Activated CD4-positive, alpha-beta T cell treated with anti-CD3 and anti-CD28 coated beads for 48 hours (primary cell): ENCODE measurements at regions not wholly inside any gene's neighbourhood (a gene's known extent, or its start where the extent isn't known, plus 50 kb on each side); places are given as distances from the start of the nearest gene placed in this dataset.
A peak's percentile ranks its signal among the peaks of the same experiment; 100 is the strongest.
"Not testable (repeated sequence)": the region's sequence is repeated elsewhere in the genome, so short reads cannot be mapped to it uniquely, and the experiment has no call there.

Experiments used
- DNase-seq: peaks from one replicate; pipeline ENCODE4 v3.0.0-alpha.2; 2020

DNA sequence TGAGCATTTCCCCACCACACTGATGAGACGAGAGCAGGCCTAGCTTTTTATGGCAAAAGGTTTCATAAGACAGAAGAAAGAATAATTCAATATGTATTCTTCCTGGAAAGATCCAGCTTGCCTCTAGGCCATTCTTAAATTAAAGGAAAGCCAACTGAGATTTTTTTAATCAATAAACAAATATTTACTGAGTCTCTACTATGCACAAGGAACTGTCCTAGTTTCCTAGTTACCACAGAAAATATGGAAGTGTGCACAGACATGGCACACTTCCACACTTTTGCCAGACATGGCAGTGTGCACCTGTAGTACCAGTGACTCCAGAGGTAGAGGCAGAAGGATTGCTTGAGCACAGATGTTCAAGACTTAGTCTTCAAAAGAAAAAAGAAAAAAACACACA is 281.0 kb downstream of the CETN3 start:
- DNase-seq, result no peak

DNA sequence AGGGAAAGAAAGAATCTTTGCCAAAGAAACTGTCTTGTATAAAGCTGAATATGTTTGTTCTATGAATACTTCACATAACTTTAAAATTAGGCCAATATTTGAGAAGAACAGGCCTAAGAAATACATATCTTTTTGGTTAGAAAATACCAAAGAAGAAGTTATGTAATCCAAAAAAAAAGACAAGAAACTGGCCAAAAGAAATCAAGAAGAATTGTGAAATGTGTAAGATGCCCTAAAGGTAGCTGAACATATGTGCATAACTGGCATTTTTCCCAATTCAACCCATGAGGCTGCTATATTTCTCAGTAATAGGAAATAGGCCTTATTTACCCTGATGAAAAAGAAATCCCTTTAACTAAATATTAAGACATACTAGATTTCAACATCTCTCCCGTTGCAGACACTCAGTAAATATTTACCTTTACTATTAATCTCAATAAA is 290.0 kb downstream of the CETN3 start:
- no peak for DNase-seq

DNA sequence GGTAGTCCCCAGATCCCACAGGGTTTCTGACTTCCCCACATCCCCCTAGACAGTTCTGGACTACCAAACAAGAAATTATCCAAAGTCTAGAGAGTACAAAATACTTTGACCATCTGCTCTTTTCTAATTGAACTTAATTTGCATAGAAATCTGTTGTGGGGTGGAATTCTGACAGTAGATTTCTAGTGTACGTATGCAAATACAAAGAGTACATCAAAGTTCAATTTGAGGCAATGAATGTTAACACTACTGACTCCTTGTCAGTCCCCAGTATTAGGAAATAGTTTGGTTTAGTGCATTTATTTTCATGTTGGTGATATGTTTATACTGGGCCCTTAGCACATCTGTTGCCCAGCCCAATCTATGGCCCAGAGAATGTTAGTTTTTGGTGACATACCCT is 292.6 kb downstream of the CETN3 start:
- no peak for DNase-seq

DNA sequence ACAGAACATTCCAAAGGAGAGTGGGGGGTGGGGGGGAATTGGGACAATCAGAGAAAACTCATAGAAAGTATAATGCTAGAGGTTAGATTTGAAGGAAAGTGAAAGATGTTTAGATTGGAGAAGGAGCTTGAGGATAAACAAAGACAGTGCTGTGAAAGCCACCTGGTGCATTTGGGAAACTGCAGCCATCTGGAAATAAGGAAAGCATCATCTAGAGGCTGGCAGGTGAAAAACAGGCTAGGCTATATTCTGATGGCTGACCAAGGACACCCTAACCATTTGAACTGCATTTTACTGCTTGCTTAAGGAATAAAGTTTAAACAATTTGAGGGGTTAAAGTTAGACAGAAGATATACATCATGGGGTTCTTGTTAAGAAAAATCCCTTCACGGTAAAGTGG is 296.4 kb downstream of the CETN3 start:
- no peak for DNase-seq

DNA sequence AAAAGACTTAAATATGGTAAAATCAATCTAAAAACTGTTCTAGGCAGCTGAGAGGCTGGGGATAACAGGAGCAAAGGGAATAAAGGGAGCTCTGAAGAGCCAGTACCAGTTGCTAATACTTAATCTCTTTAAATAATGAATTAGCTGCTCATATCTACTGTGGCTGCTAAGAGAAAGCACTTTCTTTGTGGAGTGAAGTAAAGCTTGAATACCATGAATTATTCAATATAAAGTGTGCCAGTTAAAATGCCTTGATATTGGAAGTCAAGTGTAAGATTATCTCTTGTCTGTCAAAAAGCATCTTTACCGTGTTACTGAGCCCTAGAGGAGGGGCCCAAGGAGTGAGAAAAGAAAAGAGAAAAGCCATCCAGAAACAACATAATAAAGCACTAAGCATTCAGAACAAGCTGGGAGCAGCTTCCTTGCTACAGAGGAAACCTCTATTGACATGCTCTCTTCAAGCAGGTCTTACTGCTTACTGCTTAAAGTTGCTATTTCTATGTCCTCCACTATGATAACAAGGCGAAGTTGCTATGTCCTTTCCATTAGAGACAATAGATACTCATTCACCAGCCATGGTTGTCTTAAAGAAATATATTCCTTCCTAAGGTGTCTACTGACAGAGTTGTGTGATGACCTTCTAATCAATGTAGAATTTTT is 297.4 kb downstream of the CETN3 start:
- DNase-seq, result no peak

DNA sequence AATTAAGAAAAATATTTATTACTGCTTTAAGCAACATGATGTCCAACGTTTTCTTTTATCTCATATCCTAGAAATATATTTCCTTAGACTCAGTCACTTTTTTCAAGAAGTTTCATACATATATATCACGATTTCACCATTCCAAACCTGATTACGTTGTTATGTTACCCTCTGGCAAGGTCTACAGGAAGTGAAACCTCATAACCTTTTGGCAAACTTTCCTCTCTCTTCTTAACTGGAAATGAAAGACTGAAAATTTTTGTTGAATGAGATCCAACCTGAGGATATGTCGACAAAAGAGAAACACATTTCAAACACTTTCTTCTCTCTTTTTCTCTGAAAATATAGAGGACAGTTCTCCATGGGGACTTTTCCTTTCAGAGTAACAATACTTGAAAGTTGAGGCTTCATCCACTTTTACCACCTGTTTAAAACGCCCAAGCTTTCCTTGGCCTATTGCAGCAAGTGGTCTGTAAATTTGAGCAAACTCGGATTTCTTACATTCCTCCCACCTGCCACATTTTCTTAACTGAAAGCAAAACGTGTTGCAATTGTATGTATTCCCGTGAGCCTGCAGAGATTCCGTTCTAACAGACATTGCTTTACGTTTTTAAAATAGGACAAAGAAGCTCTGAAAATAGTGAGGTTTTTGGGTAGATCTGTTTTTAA is 298.1 kb downstream of the CETN3 start:
- no peak for DNase-seq

DNA sequence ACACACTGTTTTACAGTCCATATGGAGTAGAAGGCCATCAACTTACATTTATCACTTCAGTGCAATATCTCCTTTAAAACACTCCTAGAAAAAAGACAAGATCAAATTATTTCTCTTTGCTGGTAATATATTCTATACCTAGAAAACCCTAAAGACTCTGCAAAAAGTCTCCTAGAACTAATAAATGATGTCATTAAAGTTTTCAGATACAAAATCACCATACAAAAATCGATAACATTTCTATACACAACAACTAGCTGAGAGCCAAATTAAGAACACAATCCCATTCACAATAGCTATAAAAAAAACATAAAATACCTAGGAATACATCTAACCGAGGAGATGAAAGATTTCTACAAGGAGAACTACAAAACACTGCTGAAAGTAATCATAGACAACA is 300.3 kb downstream of the CETN3 start:
- DNase-seq, result no peak

DNA sequence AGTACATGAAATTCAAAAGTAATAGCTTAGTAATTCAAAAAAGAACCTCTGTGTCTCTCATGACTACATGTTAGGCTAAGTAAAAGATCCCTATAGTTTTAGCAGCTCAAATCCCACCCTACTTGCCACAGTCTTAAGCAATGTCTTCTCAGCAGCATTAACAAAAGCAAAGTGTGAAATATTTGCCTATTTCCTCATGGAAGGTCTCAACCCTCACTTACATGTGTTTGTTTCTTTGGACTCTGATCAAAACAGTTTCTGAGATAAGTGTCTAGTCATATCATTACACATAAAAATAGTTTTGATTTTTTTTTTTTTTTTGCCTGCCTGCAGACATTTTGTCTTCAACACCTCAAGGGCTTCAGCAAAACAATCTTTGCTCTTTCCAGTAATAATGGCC is 310.5 kb downstream of the CETN3 start:
- no peak for DNase-seq

DNA sequence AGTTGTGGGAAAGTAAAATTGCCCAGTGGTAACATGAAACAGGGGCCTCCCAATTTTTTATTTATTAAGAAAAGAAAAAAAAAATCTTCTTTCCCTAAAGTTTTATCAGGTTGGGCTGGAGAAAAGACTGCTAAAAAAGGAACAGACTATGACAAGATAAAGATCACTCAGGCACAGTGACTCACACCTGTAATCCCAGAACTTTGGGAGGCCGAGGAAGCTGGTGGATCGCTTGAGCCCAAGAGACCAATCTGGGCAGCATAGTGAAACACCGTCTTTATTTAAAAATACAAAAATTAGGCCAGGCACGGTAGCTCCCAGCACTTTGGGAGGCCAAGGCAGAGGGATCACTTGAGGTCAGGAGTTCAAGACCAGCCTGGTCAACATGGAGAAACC is 312.5 kb downstream of the CETN3 start:
- DNase-seq, result no peak

DNA sequence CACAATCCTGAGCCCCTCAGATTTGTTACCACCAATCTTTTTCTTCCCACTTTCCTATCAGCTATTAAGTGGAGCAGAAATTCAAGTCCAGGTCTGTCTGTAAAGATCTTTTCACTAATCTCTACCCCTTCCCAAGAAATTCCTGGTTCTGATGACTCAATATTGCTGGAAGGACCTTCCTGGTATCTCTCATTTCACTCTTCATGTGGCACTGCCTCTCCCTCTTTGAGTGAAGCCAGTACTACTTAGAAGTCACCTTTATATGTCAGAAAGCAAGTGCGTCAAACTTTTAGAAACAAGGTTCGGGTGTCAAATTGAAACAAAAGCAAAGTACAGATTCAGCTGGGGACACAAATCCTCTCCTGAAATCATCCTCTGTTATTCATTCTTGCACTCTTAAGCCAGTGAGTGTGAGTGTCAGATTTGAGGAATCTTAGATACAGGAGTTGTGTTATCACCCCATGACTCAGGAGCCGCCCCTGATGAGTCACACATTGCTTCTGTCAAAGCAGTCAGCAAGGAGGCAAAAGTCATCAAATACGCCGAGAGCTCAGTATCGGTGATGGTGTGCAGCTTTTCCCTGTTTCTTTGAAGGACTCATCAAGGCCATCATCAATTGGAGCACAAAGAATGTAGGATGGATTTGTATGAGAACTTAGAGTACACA is 313.0 kb downstream of the CETN3 start:
- peak; percentile 5 for DNase-seq

DNA sequence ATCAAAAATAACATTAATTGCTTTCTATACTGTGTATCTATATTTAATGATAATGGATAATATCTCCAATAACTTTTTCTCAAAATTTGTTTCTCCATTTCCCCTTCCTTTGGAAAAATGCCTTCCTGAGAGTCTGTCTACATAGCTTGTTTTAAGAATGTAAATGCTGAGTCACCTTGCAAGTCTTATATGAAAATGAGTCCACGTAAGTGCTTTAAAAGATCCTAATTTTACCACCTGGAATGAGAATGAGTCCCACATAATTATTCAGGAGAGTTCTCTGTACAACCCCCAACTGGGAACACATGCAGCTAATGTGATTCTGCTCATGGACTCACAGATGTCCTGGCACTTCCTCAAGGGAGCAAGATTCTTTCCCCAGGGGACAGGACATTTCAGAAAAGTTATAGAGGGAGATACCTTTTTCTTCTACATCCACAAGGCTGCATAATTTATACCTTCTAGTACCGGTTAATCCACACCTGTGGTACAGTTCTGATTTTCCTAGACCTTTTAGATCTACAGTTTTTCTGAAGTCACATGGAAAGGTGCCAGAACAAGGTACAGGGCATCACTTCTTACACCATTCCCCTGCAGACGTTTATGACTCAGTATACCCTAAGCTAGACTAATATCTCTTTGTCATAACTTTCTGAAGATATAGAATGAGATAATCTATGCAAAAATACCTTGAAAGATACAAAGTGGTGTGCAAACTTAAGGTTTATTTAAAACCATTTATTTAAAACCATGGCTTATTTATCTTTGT is 314.1 kb downstream of the CETN3 start:
- DNase-seq, result no peak

DNA sequence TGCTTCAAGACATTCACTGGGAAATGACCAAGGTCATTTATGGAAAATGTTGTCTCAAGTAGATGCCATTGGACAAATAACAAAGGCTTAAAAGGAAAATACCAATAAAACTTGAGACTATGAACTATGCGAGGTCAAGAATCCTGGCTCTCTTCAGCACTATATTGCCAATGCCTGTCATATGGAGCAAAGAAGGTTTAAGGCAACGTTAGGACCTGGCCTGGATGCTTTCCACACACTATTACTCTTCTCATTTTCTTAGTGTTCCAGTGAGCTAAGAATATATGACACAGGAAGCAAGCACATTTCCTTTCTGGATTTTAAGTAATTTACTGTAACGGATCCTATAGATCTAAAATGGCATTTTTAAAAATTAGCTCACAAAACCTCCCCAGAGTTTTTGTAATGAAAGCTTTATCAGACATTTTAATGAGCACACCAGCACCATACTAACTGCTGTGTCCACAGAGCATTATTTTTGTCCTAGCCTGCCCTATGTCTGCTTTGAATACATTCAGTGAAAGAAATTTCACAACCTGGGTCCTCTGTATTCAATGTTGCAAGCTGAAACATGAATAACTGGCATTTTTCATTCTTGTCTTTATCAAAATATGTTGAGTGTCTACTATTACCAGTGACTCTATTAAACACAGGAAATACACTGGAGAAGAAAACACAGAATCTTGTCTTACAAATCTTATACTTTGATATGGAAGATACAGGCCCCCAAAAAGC is 315.6 kb downstream of the CETN3 start:
- DNase-seq, result no peak

DNA sequence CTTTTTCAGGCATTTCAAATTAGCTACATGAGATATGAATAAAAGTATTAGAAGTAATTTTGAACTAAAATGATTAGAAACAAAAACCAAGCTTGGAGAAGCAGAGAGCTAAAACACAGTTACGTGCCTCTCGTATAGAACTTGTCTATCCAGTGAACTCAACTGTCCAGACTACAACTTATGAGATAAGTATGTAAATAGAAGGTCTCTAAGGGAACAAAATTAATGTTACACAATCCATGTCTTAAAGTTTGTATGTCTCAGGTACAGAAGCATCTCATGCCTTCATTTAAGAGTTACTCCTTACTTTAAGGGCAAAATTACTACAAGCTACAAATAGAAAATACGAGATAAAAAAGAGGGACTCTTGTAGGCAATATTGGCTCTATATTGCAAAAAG is 316.8 kb downstream of the CETN3 start:
- DNase-seq, result no peak

DNA sequence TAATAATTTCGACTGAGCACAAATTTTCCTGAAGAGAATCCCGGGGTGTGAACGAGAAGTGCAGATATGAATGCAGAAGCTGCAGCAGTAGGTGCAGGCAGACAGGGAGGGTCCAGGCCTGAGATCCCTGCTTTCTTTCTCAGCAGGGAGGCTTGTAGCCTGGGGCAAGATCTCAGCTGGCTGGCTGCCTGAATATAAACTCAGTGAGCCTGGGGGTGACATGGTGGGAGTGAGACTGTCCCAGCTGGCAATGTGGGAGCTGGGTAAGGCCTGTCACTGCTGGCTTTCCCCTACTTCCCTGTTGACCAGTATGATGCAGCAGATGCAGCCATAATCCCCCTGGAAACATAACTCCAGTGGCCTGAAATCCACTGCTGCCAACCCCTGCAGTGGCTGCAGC is 325.2 kb downstream of the CETN3 start:
- DNase-seq, result no peak

DNA sequence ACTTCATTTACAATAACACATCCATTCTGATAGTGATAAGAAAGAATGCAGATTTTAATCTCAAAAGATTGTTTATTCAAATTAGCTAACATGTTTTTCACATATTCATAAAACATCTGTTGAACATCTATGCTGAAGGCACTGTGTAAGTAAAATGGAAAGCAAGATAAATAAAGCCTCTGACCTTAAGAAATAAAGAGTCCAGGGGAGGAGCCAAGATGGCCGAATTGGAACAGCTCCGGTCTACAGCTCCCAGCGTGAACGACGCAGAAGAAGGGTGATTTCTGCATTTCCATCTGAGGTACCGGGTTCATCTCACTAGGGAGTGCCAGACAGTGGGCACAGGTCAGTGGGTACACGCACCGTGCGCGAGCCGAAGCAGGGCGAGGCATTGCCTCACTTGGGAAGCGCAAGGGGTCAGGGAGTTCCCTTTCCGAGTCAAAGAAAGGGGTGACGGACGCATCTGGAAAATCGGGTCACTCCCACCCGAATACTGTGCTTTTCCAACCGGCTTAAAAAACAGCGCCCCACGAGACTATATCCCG is 336.5 kb downstream of the CETN3 start:
- DNase-seq, result not testable (repeated sequence)

DNA sequence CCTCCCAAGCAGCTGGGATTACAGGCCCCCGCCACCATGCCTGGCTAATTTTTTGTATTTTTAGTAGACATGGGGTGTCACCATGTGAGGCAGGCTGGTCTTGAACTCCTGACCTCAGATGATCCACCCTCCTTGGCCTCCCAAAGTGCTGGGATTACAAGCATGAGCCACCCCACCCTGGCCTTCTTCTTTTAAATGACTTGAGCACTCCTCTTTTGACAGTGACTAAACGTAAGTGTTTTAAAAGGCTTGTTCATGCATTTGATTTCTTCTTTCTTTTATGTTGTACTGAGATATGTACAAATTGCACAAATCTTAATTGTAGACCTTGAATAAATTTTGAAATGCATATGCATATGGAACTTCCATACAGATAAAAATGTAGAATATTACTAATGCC is 337.9 kb downstream of the CETN3 start:
- no peak for DNase-seq

DNA sequence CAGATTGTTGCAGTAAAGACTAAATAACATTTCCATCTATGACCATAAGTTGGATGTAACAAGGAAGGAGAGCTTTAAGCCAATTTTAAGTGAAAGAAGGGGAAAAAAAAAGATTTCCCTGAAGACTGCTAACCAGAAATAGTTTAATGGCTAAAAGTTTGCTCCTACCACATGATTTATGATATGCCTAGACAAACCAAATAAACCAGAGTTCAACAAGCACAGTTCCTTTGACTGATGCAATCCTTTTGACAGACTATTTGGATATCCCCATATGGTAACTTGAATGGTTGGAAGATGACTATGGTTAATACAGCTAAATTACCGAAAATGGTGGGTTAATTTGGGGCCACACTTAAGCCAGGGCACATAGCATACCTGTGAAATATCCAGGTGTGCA is 338.5 kb downstream of the CETN3 start:
- no peak for DNase-seq

DNA sequence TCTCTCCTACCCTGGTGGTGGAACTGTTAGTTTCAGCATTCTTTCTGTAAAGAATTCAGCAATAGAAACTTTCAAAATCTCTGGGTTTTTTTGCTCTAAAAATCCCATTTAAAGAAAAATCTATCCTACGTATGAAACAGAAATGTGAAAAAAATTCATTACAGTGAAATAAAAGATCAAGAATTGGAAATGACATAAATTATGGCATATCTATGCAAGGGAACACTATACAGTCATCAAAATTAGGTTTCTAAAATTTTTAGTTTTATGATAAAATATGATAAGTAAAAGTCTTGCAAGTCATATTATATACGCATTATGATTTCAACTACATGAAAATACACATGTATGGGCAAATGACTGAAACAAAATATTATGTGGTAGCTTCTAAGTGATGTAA is 342.6 kb downstream of the CETN3 start:
- DNase-seq, result no peak

DNA sequence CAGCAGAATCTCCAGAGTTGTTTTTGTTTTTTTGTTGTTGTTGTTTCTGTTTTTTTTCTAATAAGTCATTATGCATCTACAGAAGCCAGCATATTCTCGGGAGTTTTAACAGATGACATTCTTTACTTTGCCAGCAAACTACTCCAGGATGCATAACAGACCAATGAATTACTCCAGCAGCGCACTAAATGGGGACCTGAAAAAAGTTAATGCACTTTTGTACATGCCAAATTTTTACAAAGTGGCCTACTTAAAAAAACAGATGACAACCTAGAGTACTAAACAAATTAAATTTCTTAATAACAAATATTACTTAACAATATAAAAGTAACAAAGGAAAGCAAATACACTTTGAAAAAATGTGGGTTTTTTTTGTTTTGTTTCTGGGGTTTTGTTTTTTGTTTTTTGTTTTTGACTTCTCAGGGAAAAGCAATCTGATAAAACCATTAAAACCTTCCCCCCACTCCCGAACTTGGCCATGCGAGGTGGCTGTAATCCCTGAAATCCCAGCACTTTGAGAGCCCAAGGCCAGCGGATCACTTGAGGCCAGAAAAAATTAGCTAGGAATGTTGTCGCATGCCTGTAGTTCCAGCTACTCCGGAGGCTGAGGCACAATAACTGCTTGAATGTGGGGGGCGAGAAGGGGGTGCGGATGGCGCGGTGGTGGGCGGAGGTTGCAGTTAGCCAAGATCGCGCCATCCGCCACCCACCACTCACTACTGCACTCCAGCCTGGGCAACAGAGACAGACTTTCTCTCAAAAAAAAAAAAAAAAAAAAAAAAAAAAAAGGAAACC is 352.4 kb downstream of the CETN3 start:
- DNase-seq, result no peak

DNA sequence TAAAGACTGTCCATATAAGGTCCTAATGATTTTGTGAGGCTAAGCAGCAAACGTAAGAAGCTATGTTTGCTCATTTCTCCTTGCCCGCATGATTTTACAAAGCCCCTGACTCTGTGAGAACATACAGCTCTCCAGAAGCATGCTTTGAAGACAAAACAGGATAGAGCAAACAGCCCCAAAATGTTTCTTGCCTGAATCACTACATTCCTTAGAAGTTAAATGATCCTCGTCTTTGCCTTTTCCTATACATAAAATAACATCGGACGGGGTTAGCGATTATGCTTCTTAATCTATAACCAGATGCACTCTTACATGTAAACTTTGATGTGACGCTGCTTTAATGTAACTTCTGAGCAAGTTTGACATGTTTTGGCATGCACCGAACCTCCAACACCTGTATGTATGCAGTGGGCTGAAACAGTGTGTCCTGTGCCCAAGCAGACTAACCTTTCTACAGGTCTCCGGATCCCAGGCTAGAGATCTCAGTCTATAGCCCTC is 353.7 kb downstream of the CETN3 start:
- DNase-seq, result no peak

DNA sequence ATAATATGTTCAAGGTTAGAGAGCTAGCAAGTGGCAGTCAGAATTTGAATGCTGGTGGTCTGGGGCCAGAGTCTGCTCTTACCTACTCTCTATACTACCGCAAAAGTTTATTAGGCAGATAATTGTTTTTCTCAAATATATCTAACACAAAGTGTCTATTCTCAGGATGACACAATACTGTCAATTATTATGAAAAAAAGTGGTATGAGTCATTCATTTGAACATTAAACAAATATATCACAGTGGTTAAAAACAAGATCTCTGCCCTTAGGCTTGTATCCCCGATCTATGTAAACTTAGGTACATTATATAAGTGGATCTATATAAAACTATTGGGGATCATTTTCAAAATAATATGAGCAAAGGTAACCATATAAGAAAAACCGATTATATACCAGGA is 354.9 kb downstream of the CETN3 start:
- DNase-seq, result no peak

DNA sequence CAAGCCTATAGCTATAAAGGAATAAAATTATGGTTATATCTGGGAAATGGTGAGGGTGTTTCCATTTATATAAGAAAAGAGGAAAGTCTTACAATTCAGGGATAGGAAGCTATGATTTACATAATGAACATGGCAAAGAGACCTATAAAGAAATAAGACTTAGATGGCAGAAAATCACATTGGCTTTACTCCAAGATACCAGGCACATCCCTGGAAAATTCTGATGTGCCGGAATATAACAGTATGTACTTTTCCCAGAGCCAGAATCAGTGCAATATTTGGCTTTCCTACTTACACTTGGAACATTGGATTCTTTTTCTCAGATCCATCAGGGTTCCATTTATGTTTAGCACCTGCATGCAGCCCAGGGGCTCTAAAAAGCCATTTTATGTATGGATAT is 357.8 kb downstream of the CETN3 start:
- no peak for DNase-seq
